OCI-LY7 (cell line): ENCODE measurements at regions not wholly inside any gene's neighbourhood (a gene's known extent, or its start where the extent isn't known, plus 50 kb on each side); places are given as distances from the start of the nearest gene placed in this dataset.

Experiments used
- EZH2phosphoT487 ChIP-seq: fragments of 200-600 bp; sonication (generic); IDR thresholded peaks from 2 replicates; pipeline ENCODE4 v1.6.1; 2018; ENCODE audit warnings: low read depth, borderline replicate concordance, mild to moderate bottlenecking, mixed run types, antibody characterized with exemption, low read length, moderate library complexity, mixed read lengths
- TF ChIP-seq, protein P1 (sequence below): fragments of 200-600 bp; sonication (generic); conservative IDR thresholded peaks from 2 replicates; pipeline ENCODE4 v1.5.1; 2014; ENCODE audit warnings: mild to moderate bottlenecking, antibody characterized with exemption, low read length, moderate library complexity, mixed read lengths

- TF ChIP-seq, protein P1, sequence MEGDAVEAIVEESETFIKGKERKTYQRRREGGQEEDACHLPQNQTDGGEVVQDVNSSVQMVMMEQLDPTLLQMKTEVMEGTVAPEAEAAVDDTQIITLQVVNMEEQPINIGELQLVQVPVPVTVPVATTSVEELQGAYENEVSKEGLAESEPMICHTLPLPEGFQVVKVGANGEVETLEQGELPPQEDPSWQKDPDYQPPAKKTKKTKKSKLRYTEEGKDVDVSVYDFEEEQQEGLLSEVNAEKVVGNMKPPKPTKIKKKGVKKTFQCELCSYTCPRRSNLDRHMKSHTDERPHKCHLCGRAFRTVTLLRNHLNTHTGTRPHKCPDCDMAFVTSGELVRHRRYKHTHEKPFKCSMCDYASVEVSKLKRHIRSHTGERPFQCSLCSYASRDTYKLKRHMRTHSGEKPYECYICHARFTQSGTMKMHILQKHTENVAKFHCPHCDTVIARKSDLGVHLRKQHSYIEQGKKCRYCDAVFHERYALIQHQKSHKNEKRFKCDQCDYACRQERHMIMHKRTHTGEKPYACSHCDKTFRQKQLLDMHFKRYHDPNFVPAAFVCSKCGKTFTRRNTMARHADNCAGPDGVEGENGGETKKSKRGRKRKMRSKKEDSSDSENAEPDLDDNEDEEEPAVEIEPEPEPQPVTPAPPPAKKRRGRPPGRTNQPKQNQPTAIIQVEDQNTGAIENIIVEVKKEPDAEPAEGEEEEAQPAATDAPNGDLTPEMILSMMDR = no peak
- TF ChIP-seq EZH2phosphoT487 = no peak
These were observed 167.1 kb upstream of the ADO start for GRCh38 chr10:62637249-62638061.
